Transverse colon (tissue), 4 donors: ENCODE measurements at regions not wholly inside any gene's neighbourhood (a gene's known extent, or its start where the extent isn't known, plus 50 kb on each side); places are given as distances from the start of the nearest gene placed in this dataset.

Experiments
- DNase-seq: peaks from one replicate; pipeline ENCODE4 v3.0.0-alpha.2; 2019
- H3K27ac ChIP-seq, 4 donors: fragments of 200-600 bp; sonication (generic); 2 replicates each; pipeline ENCODE4 v1.5.1; 2016 to 2018; ENCODE audit warnings: inconsistent platforms in 4 of 4
- H3K27me3 ChIP-seq: fragments of 200-600 bp; sonication (generic); 2 replicates; pipeline ENCODE4 v1.5.1; 2017; ENCODE audit warnings: inconsistent platforms
- H3K36me3 ChIP-seq, 4 donors: fragments of 200-600 bp; sonication (generic); 2 replicates each; pipeline ENCODE4 v1.5.1; 2017 to 2019; ENCODE audit warnings: inconsistent platforms in 4 of 4
- H3K4me1 ChIP-seq, 4 donors: fragments of 200-600 bp; sonication (generic); 2 replicates each; pipeline ENCODE4 v1.5.1; 2017 to 2020; ENCODE audit warnings: inconsistent platforms in 4 of 4
- H3K4me3 ChIP-seq, 4 donors: fragments of 200-600 bp; sonication (generic); 1 replicate in 1 of 4; 2 replicates in 3 of 4; pipeline versions ENCODE4 v1.5.1 to v1.6.1; 2017 to 2019; ENCODE audit warnings: inconsistent platforms in 4 of 4
- H3K9me3 ChIP-seq, 2 donors: fragments of 200-600 bp; sonication (generic); 2 replicates each; pipeline ENCODE4 v1.5.1; 2017 to 2019; ENCODE audit warnings: inconsistent platforms in 2 of 2
- CTCF ChIP-seq, 5 experiments: fragments of 200-600 bp in 3 of 5; fragments of 450-650 bp in 2 of 5; sonication (generic) in 3 of 5; IDR thresholded peaks; 1 replicate in 2 of 5; 2 replicates in 3 of 5; pipeline ENCODE4 v1.5.1; 2016 to 2017; ENCODE audit warnings: antibody characterized with exemption in 5 of 5, inconsistent platforms in 3 of 5, mild to moderate bottlenecking in 2 of 5, moderate library complexity in 1 of 5
- EP300 ChIP-seq: sonication (generic); formaldehyde crosslinking; IDR thresholded peaks from one replicate; pipeline ENCODE4 v1.6.1; 2017; ENCODE audit warnings: antibody characterized with exemption, low read depth
- POLR2A ChIP-seq: fragments of 450-650 bp; IDR thresholded peaks from one replicate; pipeline ENCODE4 v1.6.1; 2016; ENCODE audit warnings: antibody characterized with exemption, mild to moderate bottlenecking, moderate library complexity
- POLR2AphosphoS5 ChIP-seq, 3 donors: sonication (generic); formaldehyde crosslinking; IDR thresholded peaks; one replicate each; pipeline ENCODE4 v1.6.1; 2016; ENCODE audit warnings: antibody characterized with exemption in 3 of 3
- WGBS, 2 donors: methylation state at CpG; one replicate each; pipeline ENCODE4 v1.1.5; 2018; ENCODE audit warnings: low coverage in 1 of 2; 5-methylcytosine and 5-hydroxymethylcytosine counted together
- in situ Hi-C, 4 donors: fragments of 200-750 bp; cut with MboI; loops; one replicate each; pipeline versions ENCODE4 v1.15.0 to v1.15.1; 2017; ENCODE audit warnings: low sequenced_read_pairs in 3 of 4, low pct_ligation_motif_present in 1 of 4, low pct_unique_long_range_greater_than_20kb in 1 of 4
- intact Hi-C: fragments of 100-400 bp; cut with DNase I; formaldehyde crosslinking; loops from one replicate; pipeline ENCODE4 v1.15.1; 2023; ENCODE audit warnings: low total_unique reads

GRCh38 chr2:125630377-125630776 is 1025.6 kb upstream of the GYPC start:
- Histone ChIP-seq H3K27me3 (no peaks in the 10 kb centered on the region), H3K9me3 (no peaks in the 10 kb centered on the region), H3K4me1 (no peaks in the 10 kb centered on the region), H3K4me3 (no peak overlapping the region), H3K36me3 (no peaks in the 10 kb centered on the region), H3K27ac (no peak overlapping the region)
- 31 to 56% methylated on average over 3 to 6 of the region's 6 CpGs for WGBS, 2 donors
- intact Hi-C loops (no loop called here), in situ Hi-C loops (no loop called here)
- DNase-seq, result no peak
- no peak for TF ChIP-seq EP300

- no peaks in the 10 kb centered on the region for H3K4me1 ChIP-seq
- no peak for DNase-seq
- H3K9me3 ChIP-seq, result no peaks in the 10 kb centered on the region
- no peak overlapping the region for H3K27ac ChIP-seq
- no peaks in the 10 kb centered on the region for H3K36me3 ChIP-seq
- H3K27me3 ChIP-seq, result no peaks in the 10 kb centered on the region
- intact Hi-C loops, result no loop called here
- TF ChIP-seq POLR2A (no peak), POLR2AphosphoS5 (IDR thresholded peaks at IDR 0.05) (no peak), CTCF (IDR thresholded peaks at IDR 0.05) (no peak), EP300 (no peak)
- in situ Hi-C loops, result no loop called here
- no peak overlapping the region for H3K4me3 ChIP-seq
These were observed 1021.3 kb upstream of the GYPC start for GRCh38 chr2:125634662-125635061.

- intact Hi-C loops, result no loop called here
- no peak for DNase-seq
- WGBS, 2 donors, result 78 to 94% methylated on average over 1 of the region's 1 CpG
- Histone ChIP-seq H3K4me1 (peaks cover 0 to 19% (median 6%) of the 10 kb centered on the region in 4 donors), H3K27ac (no peak overlapping the region), H3K9me3 (no peaks in the 10 kb centered on the region), H3K36me3 (no peaks in the 10 kb centered on the region), H3K27me3 (no peaks in the 10 kb centered on the region), H3K4me3 (no peak overlapping the region)
- TF ChIP-seq POLR2A (no peak), EP300 (no peak)
- in situ Hi-C loops, result no loop called here
These were observed 1017.6 kb upstream of the GYPC start for GRCh38 chr2:125638345-125638744.

GRCh38 chr2:125642032-125642431 is 1013.9 kb upstream of the GYPC start:
- no peak for TF ChIP-seq EP300
- TF ChIP-seq POLR2AphosphoS5 (IDR thresholded peaks at IDR 0.05), result no peak
- TF ChIP-seq CTCF (IDR thresholded peaks at IDR 0.05), result no peak
- TF ChIP-seq POLR2A, result no peak
- Histone ChIP-seq H3K4me1 (peaks cover 0 to 33% (median 9%) of the 10 kb centered on the region in 4 donors), H3K9me3 (no peaks in the 10 kb centered on the region), H3K4me3 (no peak overlapping the region), H3K27me3 (no peaks in the 10 kb centered on the region), H3K36me3 (no peaks in the 10 kb centered on the region), H3K27ac (peak overlapping the region in 2 of 4 donors; percentile 46 to 59)
- in situ Hi-C loops (no loop called here), intact Hi-C loops (no loop called here)
- no peak for DNase-seq
- WGBS, 2 donors, result 33 to 46% methylated on average over 1 to 2 of the region's 2 CpGs

GRCh38 chr2:125643128-125643527 is 1012.8 kb upstream of the GYPC start:
- in situ Hi-C loops (no loop called here), intact Hi-C loops (no loop called here)
- Histone ChIP-seq H3K9me3 (no peaks in the 10 kb centered on the region), H3K27ac (peak overlapping the region in 2 of 4 donors; percentile 36 to 59), H3K4me3 (no peak overlapping the region), H3K36me3 (no peaks in the 10 kb centered on the region), H3K27me3 (no peaks in the 10 kb centered on the region), H3K4me1 (peaks cover 0 to 33% (median 9%) of the 10 kb centered on the region in 4 donors)
- TF ChIP-seq POLR2AphosphoS5 (IDR thresholded peaks at IDR 0.05) (no peak), CTCF (IDR thresholded peaks at IDR 0.05) (no peak), POLR2A (no peak), EP300 (no peak)
- WGBS, 2 donors, result 54 to 76% methylated on average over 2 of the region's 2 CpGs
- no peak for DNase-seq
